GM23248 (cell line): ENCODE measurements at regions not wholly inside any gene's neighbourhood (a gene's known extent, or its start where the extent isn't known, plus 50 kb on each side); places are given as distances from the start of the nearest gene placed in this dataset.

Experiments used
- DNase-seq: peaks from one replicate; pipeline ENCODE4 v3.0.0-alpha.2; 2015
- H2AFZ ChIP-seq: fragments of 200-600 bp; sonication (generic); 2 replicates; pipeline ENCODE4 v1.6.1; 2016; ENCODE audit warnings: antibody characterized with exemption
- H3F3A ChIP-seq: fragments of 200-600 bp; sonication (generic); 2 replicates; pipeline ENCODE4 v1.6.1; 2016; ENCODE audit warnings: mild to moderate bottlenecking, antibody characterized with exemption, mixed run types; ENCODE audit not compliant: insufficient read depth
- H3K27ac ChIP-seq: fragments of 200-600 bp; sonication (generic); 2 replicates; pipeline ENCODE4 v1.5.1; 2016; ENCODE audit warnings: mild to moderate bottlenecking
- H3K27me3 ChIP-seq: fragments of 200-600 bp; sonication (generic); replicated peaks from 2 replicates; pipeline ENCODE4 v1.6.1; 2016; ENCODE audit warnings: mild to moderate bottlenecking; ENCODE audit not compliant: insufficient read depth
- H3K36me3 ChIP-seq: fragments of 200-600 bp; sonication (generic); 2 replicates; pipeline ENCODE4 v1.6.1; 2016; ENCODE audit warnings: low read depth, mild to moderate bottlenecking
- H3K4me1 ChIP-seq: fragments of 200-600 bp; sonication (generic); 2 replicates; pipeline ENCODE4 v1.6.1; 2016; ENCODE audit warnings: mild to moderate bottlenecking; ENCODE audit not compliant: insufficient read depth
- H3K4me2 ChIP-seq: fragments of 200-600 bp; sonication (generic); one replicate; pipeline ENCODE4 v1.6.1; 2016; ENCODE audit warnings: mild to moderate bottlenecking; ENCODE audit not compliant: unreplicated experiment
- H3K4me3 ChIP-seq: fragments of 200-600 bp; sonication (generic); 2 replicates; pipeline ENCODE4 v1.5.1; 2016; ENCODE audit warnings: mild to moderate bottlenecking
- H3K79me2 ChIP-seq: fragments of 200-600 bp; sonication (generic); 2 replicates; pipeline ENCODE4 v1.6.1; 2016; ENCODE audit warnings: mild to moderate bottlenecking; ENCODE audit not compliant: insufficient read depth
- H3K9ac ChIP-seq: fragments of 200-600 bp; sonication (generic); 2 replicates; pipeline ENCODE4 v1.6.1; 2016; ENCODE audit warnings: mild to moderate bottlenecking
- H3K9me2 ChIP-seq: fragments of 200-600 bp; sonication (generic); 2 replicates; pipeline ENCODE4 v1.6.1; 2016; ENCODE audit warnings: mixed run types, mild to moderate bottlenecking, moderate library complexity; ENCODE audit not compliant: insufficient read depth
- H3K9me3 ChIP-seq: fragments of 200-600 bp; sonication (generic); one replicate; pipeline ENCODE4 v1.6.1; 2017; ENCODE audit warnings: low read depth
- H4K20me1 ChIP-seq: fragments of 200-600 bp; sonication (generic); 2 replicates; pipeline ENCODE4 v1.6.0; 2016; ENCODE audit not compliant: insufficient read depth
- EZH2 ChIP-seq: fragments of 200-600 bp; sonication (generic); IDR thresholded peaks from 2 replicates; pipeline ENCODE4 v1.6.1; 2018; ENCODE audit warnings: antibody characterized with exemption, mild to moderate bottlenecking; ENCODE audit not compliant: insufficient read depth, poor library complexity, severe bottlenecking
- EZH2phosphoT487 ChIP-seq: fragments of 200-600 bp; sonication (generic); IDR thresholded peaks from 2 replicates; pipeline ENCODE4 v1.6.1; 2018; ENCODE audit warnings: antibody characterized with exemption, moderate library complexity, mild to moderate bottlenecking, low read depth; ENCODE audit not compliant: insufficient read depth
- WGBS, 2 experiments: methylation state at CpG; one replicate each; pipeline ENCODE4 v1.1.6; 2015 to 2017; ENCODE audit warnings: low lambda C conversion rate in 2 of 2, low coverage in 1 of 2; ENCODE audit errors: missing lambda C conversion rate in 2 of 2; 5-methylcytosine and 5-hydroxymethylcytosine counted together
- in situ Hi-C: fragments of 300-500 bp; cut with MboI; formaldehyde crosslinking; loops from 2 replicates; pipeline ENCODE4 v1.15.0; 2020

- Histone ChIP-seq H2AFZ (no peak overlapping the region), H3K9me3 (no peaks in the 10 kb centered on the region), H3K27ac (no peak overlapping the region), H3K79me2 (peaks cover 64% of the 10 kb centered on the region), H3F3A (peaks cover 16% of the 10 kb centered on the region; the same call in 1 of the 2 replicates), H3K9me2 (no peaks in the 10 kb centered on the region), H3K4me2 (no peak overlapping the region), H3K36me3 (no peaks in the 10 kb centered on the region), H3K27me3 (no peaks in the 10 kb centered on the region), H3K4me3 (no peak overlapping the region), H4K20me1 (no peaks in the 10 kb centered on the region), H3K4me1 (peaks cover 29% of the 10 kb centered on the region), H3K9ac (no peak overlapping the region)
- TF ChIP-seq EZH2phosphoT487 (no peak), EZH2 (no peak)
- DNase-seq: no peak
- WGBS, 2 experiments: 97 to 98% methylated on average over 10 of the region's 10 CpGs
- in situ Hi-C loops: no loop called here
Measured at GRCh38 chr2:120823551-120823950, 87.9 kb downstream of the GLI2 start.

GRCh38 chr2:120824246-120824645, 88.6 kb downstream of the GLI2 start:
- no peaks in the 10 kb centered on the region for H3K27me3 ChIP-seq
- H3K9me2 ChIP-seq: no peaks in the 10 kb centered on the region
- peaks cover 68% of the 10 kb centered on the region for H3K79me2 ChIP-seq
- H3K9ac ChIP-seq: no peak overlapping the region
- no peak overlapping the region for H2AFZ ChIP-seq
- no peak overlapping the region for H3K27ac ChIP-seq
- peaks cover 23% of the 10 kb centered on the region for H3K4me1 ChIP-seq
- DNase-seq: no peak
- in situ Hi-C loops: no loop called here
- H3K4me2 ChIP-seq: no peak overlapping the region
- 98% methylated on average over 8 of the region's 8 CpGs for WGBS, 2 experiments
- peaks cover 15% of the 10 kb centered on the region; the same call in 1 of the 2 replicates for H3F3A ChIP-seq
- H3K9me3 ChIP-seq: no peaks in the 10 kb centered on the region
- H3K4me3 ChIP-seq: no peak overlapping the region
- TF ChIP-seq EZH2 (no peak), EZH2phosphoT487 (no peak)
- no peaks in the 10 kb centered on the region for H4K20me1 ChIP-seq
- H3K36me3 ChIP-seq: no peaks in the 10 kb centered on the region

GRCh38 chr2:120825370-120826259, 89.9 kb downstream of the GLI2 start:
- H3K79me2 ChIP-seq: peaks cover 72% of the 10 kb centered on the region
- H3K27me3 ChIP-seq: no peaks in the 10 kb centered on the region
- H3K4me1 ChIP-seq: peaks cover 9% of the 10 kb centered on the region
- no peak overlapping the region for H2AFZ ChIP-seq
- H3K36me3 ChIP-seq: no peaks in the 10 kb centered on the region
- TF ChIP-seq EZH2 (no peak), EZH2phosphoT487 (no peak)
- DNase-seq: peak; percentile 84
- H3K4me3 ChIP-seq: no peak overlapping the region
- no peaks in the 10 kb centered on the region for H3K9me3 ChIP-seq
- H3F3A ChIP-seq: peaks cover 6% of the 10 kb centered on the region; the same call in 1 of the 2 replicates
- H3K27ac ChIP-seq: no peak overlapping the region
- H3K9ac ChIP-seq: no peak overlapping the region
- H3K9me2 ChIP-seq: no peaks in the 10 kb centered on the region
- no peak overlapping the region for H3K4me2 ChIP-seq
- H4K20me1 ChIP-seq: no peaks in the 10 kb centered on the region
- in situ Hi-C loops: no loop called here
- WGBS, 2 experiments: 45 to 59% methylated on average over 9 to 13 of the region's 13 CpGs

- peaks cover 1% of the 10 kb centered on the region; the same call in 1 of the 2 replicates for H3F3A ChIP-seq
- in situ Hi-C loops: no loop called here
- no peak for DNase-seq
- no peak overlapping the region for H3K9ac ChIP-seq
- no peaks in the 10 kb centered on the region for H3K9me3 ChIP-seq
- 86 to 88% methylated on average over 9 to 10 of the region's 10 CpGs for WGBS, 2 experiments
- H3K4me3 ChIP-seq: no peak overlapping the region
- no peak overlapping the region for H3K4me2 ChIP-seq
- peaks cover 76% of the 10 kb centered on the region for H3K79me2 ChIP-seq
- no peaks in the 10 kb centered on the region for H4K20me1 ChIP-seq
- no peaks in the 10 kb centered on the region for H3K36me3 ChIP-seq
- H3K27me3 ChIP-seq: no peaks in the 10 kb centered on the region
- no peaks in the 10 kb centered on the region for H3K9me2 ChIP-seq
- H3K4me1 ChIP-seq: peaks cover 3% of the 10 kb centered on the region
- TF ChIP-seq EZH2: no peak
- no peak for TF ChIP-seq EZH2phosphoT487
- H2AFZ ChIP-seq: no peak overlapping the region
- no peak overlapping the region for H3K27ac ChIP-seq
Measured at GRCh38 chr2:120826260-120826648, 90.6 kb downstream of the GLI2 start.
